ENCODE measurements at regions not wholly inside any gene's neighbourhood (a gene's known extent, or its start where the extent isn't known, plus 50 kb on each side); places are given as distances from the start of the nearest gene placed in this dataset.

- dilution Hi-C loops (cut with HindIII; ENCODE audit: low sequenced_read_pairs, unreplicated experiment) (no loop called here), in situ Hi-C loops (cut with MboI; ENCODE audit: low sequenced_read_pairs) (no loop called here), intact Hi-C loops (cut with micrococcal nuclease) (no loop called here)
- POLR2A ChIA-PET (ENCODE audit: unreplicated experiment) = no interaction called here
- no peak for DNase-seq
- Histone ChIP-seq H4K5ac (ENCODE audit: low read depth, low read length) (no peak overlapping the region), H2AFZ (replicated peaks; ENCODE audit: low read length, poor library complexity) (no peak overlapping the region), H4K8ac (ENCODE audit: low read depth in 2 of 2, low read length in 2 of 2) (no peak overlapping the region), H3K4ac (ENCODE audit: low read depth, low read length) (no peak overlapping the region), H3K18ac (ENCODE audit: low read depth, low read length) (no peak overlapping the region), H3K9me3 (ENCODE audit: control insufficient read depth, insufficient read depth, low read length) (peaks cover 5% of the 10 kb centered on the region; the same call in 1 of the 2 replicates), H3K79me1 (ENCODE audit: low read depth in 1 of 2, low read length in 2 of 2) (no peaks in the 10 kb centered on the region), H3K14ac (replicated peaks; ENCODE audit: low read depth, low read length) (no peak overlapping the region), H2AK9ac (replicated peaks; ENCODE audit: low read depth, low read length, poor library complexity) (no peak overlapping the region), H2AK5ac (ENCODE audit: low read depth, low read length) (no peak overlapping the region), H3K36me3 (ENCODE audit: control insufficient read depth, insufficient read depth, low read length) (no peaks in the 10 kb centered on the region), H3K27me3 (ENCODE audit: control insufficient read depth, insufficient read depth, low read length) (no peaks in the 10 kb centered on the region), H2BK20ac (ENCODE audit: low read depth, low read length) (no peak overlapping the region), H4K20me1 (ENCODE audit: insufficient read depth, low read length) (no peaks in the 10 kb centered on the region), H3K4me3 (ENCODE audit: insufficient read depth, low read depth, low read length) (no peak overlapping the region), H3K4me1 (ENCODE audit: control insufficient read depth, insufficient read depth, low read length) (no peaks in the 10 kb centered on the region), H3K9me1 (ENCODE audit: insufficient read depth, low read length) (no peaks in the 10 kb centered on the region), H3K23ac (ENCODE audit: low read depth, low read length) (no peak overlapping the region), H2BK120ac (ENCODE audit: low read depth, low read length) (no peak overlapping the region), H2BK15ac (ENCODE audit: low read depth, low read length) (no peak overlapping the region), H3K27ac (ENCODE audit: insufficient read depth, low read length) (no peak overlapping the region), H3K9ac (ENCODE audit: low read depth, low read length) (no peak overlapping the region), H3K4me2 (ENCODE audit: low read depth, low read length) (no peak overlapping the region), H2BK5ac (ENCODE audit: low read depth, low read length, poor library complexity, severe bottlenecking) (no peak overlapping the region), H3K56ac (ENCODE audit: extremely low read depth, insufficient read depth, low read length) (no peak overlapping the region), H4K91ac (ENCODE audit: insufficient read depth, low read depth, low read length) (no peak overlapping the region)
- CTCF ChIA-PET = no interaction called here
- TF ChIP-seq CHD1 (IDR thresholded peaks at IDR 0.05; ENCODE audit: low read depth, low read length) (no peak), MAZ (IDR thresholded peaks at IDR 0.05; ENCODE audit: borderline replicate concordance, low read depth, low read length) (no peak), CEBPB (IDR thresholded peaks at IDR 0.05; ENCODE audit: low read depth, low read length) (no peak), POLR2A (IDR thresholded peaks at IDR 0.05; ENCODE audit: low read depth, low read length) (no peak), USF2 (IDR thresholded peaks at IDR 0.05; ENCODE audit: low read depth, low read length) (no peak), BHLHE40 (IDR thresholded peaks at IDR 0.05; ENCODE audit: low read depth, low read length) (no peak), MAFK (IDR thresholded peaks at IDR 0.05; ENCODE audit: low read depth, low read length) (no peak), FOS (IDR thresholded peaks at IDR 0.05; ENCODE audit: low read depth, low read length) (no peak), RCOR1 (IDR thresholded peaks at IDR 0.05; ENCODE audit: insufficient replicate concordance, low read length) (no peak), RFX5 (IDR thresholded peaks at IDR 0.05; ENCODE audit: low read depth, low read length) (no peak), MXI1 (IDR thresholded peaks at IDR 0.05; ENCODE audit: borderline replicate concordance, low read depth, low read length) (no peak)
- no TSS peak for BruUV-seq (replicated peaks)
- WGBS, 2 experiments (ENCODE audit: extremely low coverage in 2 of 2, insufficient read length in 1 of 2) = no CpG with 5 or more reads among the region's 6 CpGs
- ATAC-seq (ENCODE audit: low read depth) = no peak
Measured at GRCh38 chr6:63094947-63095346, 116.3 kb upstream of the FKBP1C start.

Measured in IMR-90 (cell line).